MM.1S (cell line): ENCODE measurements at regions not wholly inside any gene's neighbourhood (a gene's known extent, or its start where the extent isn't known, plus 50 kb on each side); places are given as distances from the start of the nearest gene placed in this dataset.

Experiments
- DNase-seq: peaks from one replicate; pipeline ENCODE4 v3.0.0-alpha.2; 2015
- H2AFZ ChIP-seq: fragments of 300-600 bp; sonication (generic); 2 replicates; pipeline ENCODE4 v1.6.0; 2016; ENCODE audit warnings: antibody characterized with exemption, low read length
- H3F3A ChIP-seq: fragments of 300-600 bp; sonication (generic); 2 replicates; pipeline ENCODE4 v1.6.1; 2016; ENCODE audit warnings: mild to moderate bottlenecking, antibody characterized with exemption, low read length, moderate library complexity, mixed read lengths; ENCODE audit not compliant: insufficient read depth
- H3K27ac ChIP-seq: fragments of 300-600 bp; sonication (generic); 2 replicates; pipeline ENCODE4 v1.5.1; 2016; ENCODE audit warnings: mild to moderate bottlenecking, low read length
- H3K27me3 ChIP-seq: fragments of 300-600 bp; sonication (generic); replicated peaks from 2 replicates; pipeline ENCODE4 v1.6.0; 2016; ENCODE audit warnings: low read length; ENCODE audit not compliant: insufficient read depth
- H3K36me3 ChIP-seq: fragments of 300-600 bp; sonication (generic); replicated peaks from 2 replicates; pipeline ENCODE4 v1.6.1; 2016; ENCODE audit warnings: mild to moderate bottlenecking, low read length, mixed read lengths; ENCODE audit not compliant: insufficient read depth
- H3K4me1 ChIP-seq: fragments of 300-600 bp; sonication (generic); 2 replicates; pipeline ENCODE4 v1.6.1; 2016; ENCODE audit warnings: low read length, mixed read lengths
- H3K4me2 ChIP-seq: fragments of 300-600 bp; sonication (generic); 2 replicates; pipeline ENCODE4 v1.6.0; 2016; ENCODE audit warnings: low read depth, low read length
- H3K4me3 ChIP-seq: fragments of 300-600 bp; sonication (generic); 2 replicates; pipeline ENCODE4 v1.5.1; 2016; ENCODE audit warnings: low read length, mixed read lengths
- H3K79me2 ChIP-seq: fragments of 300-600 bp; sonication (generic); 2 replicates; pipeline ENCODE4 v1.6.1; 2016; ENCODE audit warnings: mixed run types, low read length, mixed read lengths
- H3K9ac ChIP-seq: fragments of 300-600 bp; sonication (generic); 2 replicates; pipeline ENCODE4 v1.6.1; 2016; ENCODE audit warnings: low read length, mixed read lengths
- H3K9me2 ChIP-seq: fragments of 300-600 bp; sonication (generic); replicated peaks from 2 replicates; pipeline ENCODE4 v1.6.1; 2016; ENCODE audit warnings: mild to moderate bottlenecking, low read length, mixed read lengths; ENCODE audit not compliant: insufficient read depth
- H3K9me3 ChIP-seq: fragments of 300-600 bp; sonication (generic); replicated peaks from 2 replicates; pipeline ENCODE4 v1.6.1; 2016; ENCODE audit warnings: mild to moderate bottlenecking, low read length, mixed read lengths; ENCODE audit not compliant: insufficient read depth
- H4K20me1 ChIP-seq: fragments of 300-600 bp; sonication (generic); 2 replicates; pipeline ENCODE4 v1.6.1; 2016; ENCODE audit warnings: mild to moderate bottlenecking, low read length, moderate library complexity, mixed read lengths; ENCODE audit not compliant: insufficient read depth
- EZH2 ChIP-seq: fragments of 300-600 bp; sonication (generic); optimal IDR thresholded peaks from 2 replicates; pipeline ENCODE3; 2017; ENCODE audit warnings: low read depth, mild to moderate bottlenecking, antibody characterized with exemption, low read length, mixed read lengths
- EZH2phosphoT487 ChIP-seq: fragments of 300-600 bp; sonication (generic); IDR thresholded peaks from 2 replicates; pipeline ENCODE4 v1.6.1; 2018; ENCODE audit warnings: antibody characterized with exemption, low read length
- TF ChIP-seq, protein P1 (sequence below): fragments of 300-600 bp; sonication (generic); IDR thresholded peaks from 2 replicates; pipeline ENCODE4 v1.5.1; 2016; ENCODE audit warnings: antibody characterized with exemption, low read length, mixed read lengths

DNA sequence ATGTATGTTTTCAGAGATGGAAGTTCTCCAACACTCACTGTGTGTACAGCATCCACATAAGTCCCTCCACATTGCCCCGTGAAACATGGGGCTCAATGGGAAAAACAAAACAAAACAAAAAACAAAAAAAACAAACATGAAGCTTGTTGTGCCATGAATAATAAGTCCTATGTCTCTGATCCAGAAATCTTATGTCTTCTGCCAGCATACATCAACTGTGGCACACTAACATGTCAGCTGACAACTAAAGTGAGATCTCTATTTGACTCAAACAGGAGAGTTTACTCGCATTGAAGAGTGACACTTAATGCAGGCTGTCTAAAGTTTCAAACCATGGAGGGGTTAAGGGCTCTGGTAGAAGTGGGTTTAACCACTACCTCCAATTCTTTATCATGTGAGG lies 180.2 kb upstream of the ROBO1 start:
- H3K9me2 ChIP-seq = no peaks in the 10 kb centered on the region
- no peak overlapping the region for H3K4me3 ChIP-seq
- no peaks in the 10 kb centered on the region for H4K20me1 ChIP-seq
- no peak overlapping the region for H3K4me2 ChIP-seq
- no peaks in the 10 kb centered on the region for H3K4me1 ChIP-seq
- no peaks in the 10 kb centered on the region for H3K27me3 ChIP-seq
- H3K9ac ChIP-seq = no peak overlapping the region
- no peak for DNase-seq
- H3K79me2 ChIP-seq = no peaks in the 10 kb centered on the region
- TF ChIP-seq EZH2phosphoT487 (no peak), EZH2 (no peak)
- TF ChIP-seq, protein P1, sequence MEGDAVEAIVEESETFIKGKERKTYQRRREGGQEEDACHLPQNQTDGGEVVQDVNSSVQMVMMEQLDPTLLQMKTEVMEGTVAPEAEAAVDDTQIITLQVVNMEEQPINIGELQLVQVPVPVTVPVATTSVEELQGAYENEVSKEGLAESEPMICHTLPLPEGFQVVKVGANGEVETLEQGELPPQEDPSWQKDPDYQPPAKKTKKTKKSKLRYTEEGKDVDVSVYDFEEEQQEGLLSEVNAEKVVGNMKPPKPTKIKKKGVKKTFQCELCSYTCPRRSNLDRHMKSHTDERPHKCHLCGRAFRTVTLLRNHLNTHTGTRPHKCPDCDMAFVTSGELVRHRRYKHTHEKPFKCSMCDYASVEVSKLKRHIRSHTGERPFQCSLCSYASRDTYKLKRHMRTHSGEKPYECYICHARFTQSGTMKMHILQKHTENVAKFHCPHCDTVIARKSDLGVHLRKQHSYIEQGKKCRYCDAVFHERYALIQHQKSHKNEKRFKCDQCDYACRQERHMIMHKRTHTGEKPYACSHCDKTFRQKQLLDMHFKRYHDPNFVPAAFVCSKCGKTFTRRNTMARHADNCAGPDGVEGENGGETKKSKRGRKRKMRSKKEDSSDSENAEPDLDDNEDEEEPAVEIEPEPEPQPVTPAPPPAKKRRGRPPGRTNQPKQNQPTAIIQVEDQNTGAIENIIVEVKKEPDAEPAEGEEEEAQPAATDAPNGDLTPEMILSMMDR = no peak
- no peaks in the 10 kb centered on the region for H3K9me3 ChIP-seq
- no peaks in the 10 kb centered on the region for H3K36me3 ChIP-seq
- H3K27ac ChIP-seq = no peak overlapping the region
- no peak overlapping the region for H2AFZ ChIP-seq
- no peaks in the 10 kb centered on the region for H3F3A ChIP-seq

DNA sequence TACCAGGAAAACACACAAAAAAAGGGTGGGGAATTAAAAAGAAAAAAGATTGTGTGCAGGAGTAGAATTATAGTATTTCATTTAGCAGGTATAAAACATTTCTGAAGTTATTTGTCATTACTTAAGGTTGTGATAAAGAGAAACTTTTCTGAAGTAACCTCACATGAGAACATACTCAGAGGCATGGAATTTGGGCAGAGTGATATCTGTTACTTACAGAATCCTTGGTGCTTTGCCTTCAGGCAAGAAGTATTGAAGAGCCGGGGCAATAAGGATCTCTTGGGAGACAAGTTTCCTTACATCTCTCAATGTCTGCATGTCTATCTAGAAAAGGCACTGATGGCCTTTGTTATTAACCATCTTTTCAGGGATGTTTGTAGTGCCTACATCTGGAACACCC lies 179.7 kb upstream of the ROBO1 start:
- no peak for DNase-seq
- Histone ChIP-seq H3K27me3 (no peaks in the 10 kb centered on the region), H3K9me3 (no peaks in the 10 kb centered on the region), H3K4me3 (no peak overlapping the region), H2AFZ (no peak overlapping the region), H4K20me1 (no peaks in the 10 kb centered on the region), H3K9ac (no peak overlapping the region), H3F3A (no peaks in the 10 kb centered on the region), H3K4me1 (no peaks in the 10 kb centered on the region), H3K36me3 (no peaks in the 10 kb centered on the region), H3K4me2 (no peak overlapping the region), H3K27ac (no peak overlapping the region), H3K9me2 (no peaks in the 10 kb centered on the region), H3K79me2 (no peaks in the 10 kb centered on the region)
- TF ChIP-seq, protein P1 = no peak
- TF ChIP-seq EZH2 = no peak
- no peak for TF ChIP-seq EZH2phosphoT487

DNA sequence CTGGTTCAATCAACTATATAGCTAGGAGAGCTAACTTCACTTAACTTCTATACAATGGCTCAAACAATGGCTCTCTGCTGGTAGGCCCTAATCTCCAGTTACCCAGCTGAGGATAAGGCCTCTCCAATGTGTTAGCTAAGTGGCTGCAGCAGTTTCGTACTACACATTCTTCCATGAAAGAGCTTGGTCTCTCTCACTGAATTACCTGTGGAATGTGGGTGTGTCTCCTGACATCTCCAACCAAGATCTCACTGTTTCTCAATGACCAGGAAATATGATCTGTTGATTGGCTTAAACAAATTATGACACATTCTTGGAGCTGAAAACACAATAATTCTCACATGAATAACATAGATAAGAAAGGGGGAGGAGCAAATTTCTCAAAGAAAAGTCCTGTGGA lies 169.8 kb upstream of the ROBO1 start:
- Histone ChIP-seq H3K4me3 (no peak overlapping the region), H3K27me3 (no peaks in the 10 kb centered on the region), H3K79me2 (no peaks in the 10 kb centered on the region), H4K20me1 (no peaks in the 10 kb centered on the region), H2AFZ (no peak overlapping the region), H3K9me3 (no peaks in the 10 kb centered on the region), H3K4me1 (no peaks in the 10 kb centered on the region), H3F3A (no peaks in the 10 kb centered on the region), H3K4me2 (no peak overlapping the region), H3K27ac (no peak overlapping the region), H3K9ac (no peak overlapping the region), H3K36me3 (no peaks in the 10 kb centered on the region), H3K9me2 (no peaks in the 10 kb centered on the region)
- no peak for DNase-seq
- TF ChIP-seq, protein P1 = no peak
- TF ChIP-seq EZH2phosphoT487 (no peak), EZH2 (no peak)
